Inflammatory macrophage treated with lipopolysaccharide for 1 hour (primary cell): ENCODE measurements at regions not wholly inside any gene's neighbourhood (a gene's known extent, or its start where the extent isn't known, plus 50 kb on each side); places are given as distances from the start of the nearest gene placed in this dataset.
"Not testable (repeated sequence)": the region's sequence is repeated elsewhere in the genome, so short reads cannot be mapped to it uniquely, and the experiment has no call there.

Source experiments
- DNase-seq, 2 donors: peaks; one replicate each; pipeline ENCODE4 v3.0.0-alpha.2; 2020 to 2022

DNA sequence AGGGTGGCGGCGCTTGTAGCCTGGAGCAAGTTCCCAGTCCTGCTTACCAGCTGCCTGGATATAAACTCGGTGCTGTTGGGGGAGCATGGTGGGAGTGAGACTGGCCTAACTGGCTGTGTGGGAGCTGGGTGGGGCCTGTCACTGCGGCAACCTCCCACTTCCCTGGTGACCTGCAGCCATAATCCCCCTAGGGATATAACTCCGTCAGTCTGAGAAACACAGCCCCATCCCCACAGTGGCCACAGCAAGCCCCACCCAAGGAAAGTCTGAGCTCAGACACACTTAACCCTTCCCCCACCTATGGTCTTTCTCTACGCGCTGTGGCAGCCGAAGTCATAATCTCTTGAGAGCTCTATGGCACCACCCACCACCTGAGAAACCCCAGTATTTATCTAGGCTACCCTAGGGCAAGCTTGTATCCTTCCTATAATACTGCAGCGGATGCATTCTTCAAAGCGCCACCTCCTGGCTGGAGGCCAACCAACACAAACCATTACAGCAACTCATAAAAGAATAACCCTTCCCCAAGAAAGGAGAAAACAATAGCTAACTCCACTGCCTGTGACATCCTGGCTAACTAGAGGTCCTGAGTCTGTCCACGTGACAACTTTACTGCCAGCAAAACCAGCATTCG lies 57.4 kb downstream of the ZNF648 start:
- DNase-seq: no peak

DNA sequence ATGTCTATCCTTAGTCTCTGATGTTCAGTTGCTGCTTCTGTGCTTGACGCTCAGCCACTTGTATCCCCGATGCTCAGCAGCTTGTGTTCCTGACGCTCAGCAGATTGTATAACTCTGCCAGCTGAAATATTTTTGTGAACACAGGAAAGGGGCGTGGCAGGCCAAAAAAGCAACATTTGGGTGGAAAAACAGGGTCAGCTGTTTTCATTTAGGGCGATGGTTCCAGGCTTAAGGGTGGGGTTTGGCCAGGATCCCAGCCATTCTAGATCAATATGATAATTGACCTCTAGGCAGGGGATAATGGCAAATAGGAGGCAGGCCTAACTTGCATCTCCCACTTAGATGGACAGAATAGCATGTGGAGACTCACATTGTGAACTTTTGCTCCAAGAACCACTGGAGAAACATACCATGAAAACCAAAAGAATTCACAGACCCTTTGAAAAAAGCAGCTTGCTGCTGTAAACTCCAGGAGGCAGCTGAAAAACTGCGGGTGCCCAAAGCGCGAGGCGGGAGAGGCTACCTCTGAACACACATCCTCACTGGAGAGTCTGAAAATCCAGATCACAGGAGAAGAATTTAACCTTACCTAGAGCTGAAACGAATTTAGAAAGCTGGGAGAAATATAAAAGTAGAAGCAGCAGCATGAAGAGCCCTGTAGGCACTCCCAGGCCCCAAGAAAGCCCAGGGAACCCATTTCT lies 58.3 kb downstream of the ZNF648 start:
- no peak for DNase-seq

DNA sequence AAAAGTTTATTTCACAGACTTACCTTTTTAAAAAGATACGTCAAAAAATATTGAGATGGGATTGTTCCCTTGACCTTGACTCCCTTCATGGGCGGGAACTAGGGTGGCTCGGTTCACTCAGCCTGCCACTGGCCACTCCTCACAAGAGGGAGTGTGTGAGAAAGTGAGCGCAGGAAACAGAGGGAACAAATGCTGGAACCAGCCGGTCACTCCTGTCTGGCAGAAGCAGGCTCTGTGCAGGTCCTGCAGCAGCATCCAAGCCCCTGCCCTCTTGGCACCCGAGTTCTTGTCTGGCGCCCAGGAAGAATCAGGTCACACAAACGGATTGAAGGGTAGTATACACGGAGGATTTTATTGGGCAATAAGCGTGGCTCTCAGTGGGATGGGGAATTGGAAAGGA lies 58.9 kb downstream of the ZNF648 start:
- DNase-seq: no peak

DNA sequence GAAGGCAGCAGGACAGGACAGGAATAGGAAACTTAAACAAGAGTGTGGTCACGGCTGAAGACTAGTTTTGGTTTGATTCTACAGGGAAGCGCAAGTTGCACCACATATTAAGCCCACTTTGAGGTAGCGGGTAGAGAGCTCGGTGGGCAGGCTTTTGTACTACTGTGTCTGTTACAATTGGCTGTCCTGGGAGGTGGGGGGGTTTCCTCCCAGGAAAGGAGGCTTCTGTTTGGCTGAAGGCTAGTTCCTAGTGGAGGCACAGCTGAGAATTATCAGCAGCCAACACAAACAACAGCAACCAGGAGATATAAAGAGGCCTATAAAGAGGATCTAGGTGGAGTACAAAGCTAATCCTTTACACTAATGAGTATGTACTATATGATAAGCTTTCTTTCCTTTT lies 62.7 kb downstream of the ZNF648 start:
- no peak for DNase-seq

DNA sequence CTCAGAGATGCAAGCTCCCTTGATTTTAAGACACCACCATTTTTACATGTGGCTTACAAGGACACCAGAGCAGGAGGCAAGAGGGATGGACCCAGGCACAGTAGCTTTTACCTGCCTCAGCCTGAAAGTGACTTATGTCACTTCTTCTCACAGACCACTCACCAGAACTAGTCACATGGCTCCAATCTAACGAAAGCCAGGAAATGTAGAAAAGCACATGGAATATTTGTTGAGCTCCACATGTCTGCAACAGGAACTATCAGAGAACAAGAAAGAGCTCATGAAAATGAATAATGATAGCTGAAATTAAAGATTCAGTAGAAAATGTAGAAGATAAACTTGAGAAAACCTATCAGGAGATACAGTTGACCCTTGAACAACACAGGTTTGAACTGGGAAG lies 69.4 kb downstream of the ZNF648 start:
- no peak for DNase-seq

DNA sequence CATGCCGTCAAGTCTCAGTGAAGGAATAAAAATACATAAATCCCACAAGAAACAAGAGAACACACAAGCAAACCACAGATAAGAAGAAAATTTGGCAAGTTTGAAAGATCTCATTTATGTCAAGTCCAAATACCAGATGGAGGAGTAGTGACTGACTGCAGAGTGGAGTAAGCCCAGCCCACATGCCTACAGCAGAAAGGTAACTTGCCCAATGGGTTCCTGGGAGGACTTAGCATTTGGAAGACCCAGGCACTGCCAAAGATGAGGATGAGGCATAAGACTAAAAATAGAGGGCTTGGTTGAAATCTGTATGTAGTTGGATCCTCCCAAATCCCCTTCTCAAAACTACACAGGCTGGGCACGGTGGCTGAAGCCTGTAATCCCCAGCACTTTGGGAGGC lies 70.8 kb downstream of the ZNF648 start:
- DNase-seq: no peak

DNA sequence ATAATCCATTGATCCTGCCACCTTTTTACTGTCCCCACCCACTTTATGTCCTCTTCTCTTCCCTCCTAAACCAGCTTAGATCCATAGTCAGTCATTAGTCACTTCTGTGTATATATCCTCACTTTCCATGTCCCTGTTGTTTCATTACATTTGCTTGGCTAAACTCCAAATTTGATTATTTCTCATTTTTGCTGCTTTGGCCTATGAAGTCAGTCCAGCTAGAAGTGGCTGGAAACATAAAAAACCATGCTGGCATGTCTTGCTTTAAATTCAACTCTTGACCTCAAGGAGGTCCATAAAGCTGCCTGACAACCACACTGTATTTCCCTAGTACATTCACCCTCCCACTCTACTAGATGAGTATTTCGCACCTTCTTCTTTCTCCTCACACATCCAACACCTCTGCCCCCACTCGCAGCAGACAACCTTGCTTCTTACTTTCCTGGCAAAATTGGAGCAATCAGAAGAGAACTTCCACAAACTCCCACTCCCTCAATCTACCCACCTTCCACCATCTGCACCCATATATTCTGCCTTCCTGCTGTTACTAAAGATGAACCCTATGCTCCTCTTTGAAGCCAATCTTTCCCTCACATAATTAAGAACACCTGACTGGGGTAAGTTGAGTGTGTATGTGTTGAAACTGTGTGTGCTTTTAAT lies 72.1 kb downstream of the ZNF648 start:
- no peak for DNase-seq

DNA sequence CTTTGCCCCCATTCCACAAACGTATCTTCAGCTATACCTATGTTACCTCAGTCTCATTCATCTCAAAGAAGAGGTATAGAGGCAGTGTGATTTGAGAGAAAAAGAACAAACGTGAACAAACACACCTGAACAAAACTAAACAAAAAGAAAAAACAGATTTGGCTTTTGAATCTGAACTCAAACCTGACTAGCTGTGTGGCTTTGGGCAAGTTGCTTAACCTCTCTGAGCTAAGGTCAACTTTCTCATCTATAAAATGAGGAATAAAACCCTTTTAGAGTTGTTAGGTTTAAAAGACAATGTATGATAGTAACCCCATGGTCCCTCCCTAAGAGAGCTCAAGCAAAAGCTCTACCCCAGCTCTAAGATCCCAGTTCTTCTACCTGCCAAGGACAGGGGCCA lies 73.5 kb downstream of the ZNF648 start:
- DNase-seq: no peak

DNA sequence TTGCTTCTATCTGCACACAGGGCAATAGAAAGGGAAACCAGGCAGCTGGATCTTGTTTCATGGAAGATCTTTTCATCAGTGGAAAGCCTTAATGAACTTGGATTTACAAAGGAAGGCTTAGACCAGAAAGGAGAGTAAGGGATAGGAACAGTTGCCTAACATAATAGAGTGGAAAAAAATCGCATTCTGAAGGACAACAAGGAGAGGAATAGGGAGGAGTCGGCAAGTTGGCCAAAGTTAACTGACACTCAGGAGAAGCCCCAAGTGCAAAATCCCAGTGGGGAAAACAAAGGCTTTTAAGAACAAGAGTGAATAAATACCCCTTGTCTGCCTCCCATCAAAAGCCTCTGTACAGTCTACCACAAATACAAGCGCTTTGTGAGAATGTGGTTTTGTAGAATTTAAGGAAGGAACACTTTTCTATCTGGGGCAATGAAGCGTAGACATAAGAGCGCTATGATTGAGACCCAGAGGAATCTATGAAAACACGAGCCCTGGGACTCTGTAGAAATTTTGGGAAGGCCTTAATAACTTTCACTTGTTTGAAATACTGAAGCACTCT lies 74.1 kb downstream of the ZNF648 start:
- no peak for DNase-seq

DNA sequence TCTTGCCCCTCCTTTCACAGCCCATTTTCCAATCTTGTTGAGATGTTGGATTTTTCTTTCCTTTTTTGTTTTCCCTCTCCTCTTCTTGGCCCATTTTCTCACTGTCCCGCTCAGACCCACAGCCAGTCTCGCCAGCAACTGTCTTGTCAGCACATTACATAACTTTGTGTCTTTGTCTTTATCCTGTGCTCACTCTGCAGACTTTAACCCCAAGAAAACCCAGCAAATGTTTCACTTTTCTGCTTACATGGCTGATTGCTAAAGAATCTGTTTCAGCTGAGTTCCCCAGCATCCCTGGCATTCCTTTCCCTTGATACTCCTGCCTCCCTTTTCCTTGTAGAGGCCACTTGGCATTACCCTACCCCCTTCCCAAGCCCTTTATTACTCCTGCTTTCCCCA lies 74.6 kb downstream of the ZNF648 start:
- DNase-seq: no peak

DNA sequence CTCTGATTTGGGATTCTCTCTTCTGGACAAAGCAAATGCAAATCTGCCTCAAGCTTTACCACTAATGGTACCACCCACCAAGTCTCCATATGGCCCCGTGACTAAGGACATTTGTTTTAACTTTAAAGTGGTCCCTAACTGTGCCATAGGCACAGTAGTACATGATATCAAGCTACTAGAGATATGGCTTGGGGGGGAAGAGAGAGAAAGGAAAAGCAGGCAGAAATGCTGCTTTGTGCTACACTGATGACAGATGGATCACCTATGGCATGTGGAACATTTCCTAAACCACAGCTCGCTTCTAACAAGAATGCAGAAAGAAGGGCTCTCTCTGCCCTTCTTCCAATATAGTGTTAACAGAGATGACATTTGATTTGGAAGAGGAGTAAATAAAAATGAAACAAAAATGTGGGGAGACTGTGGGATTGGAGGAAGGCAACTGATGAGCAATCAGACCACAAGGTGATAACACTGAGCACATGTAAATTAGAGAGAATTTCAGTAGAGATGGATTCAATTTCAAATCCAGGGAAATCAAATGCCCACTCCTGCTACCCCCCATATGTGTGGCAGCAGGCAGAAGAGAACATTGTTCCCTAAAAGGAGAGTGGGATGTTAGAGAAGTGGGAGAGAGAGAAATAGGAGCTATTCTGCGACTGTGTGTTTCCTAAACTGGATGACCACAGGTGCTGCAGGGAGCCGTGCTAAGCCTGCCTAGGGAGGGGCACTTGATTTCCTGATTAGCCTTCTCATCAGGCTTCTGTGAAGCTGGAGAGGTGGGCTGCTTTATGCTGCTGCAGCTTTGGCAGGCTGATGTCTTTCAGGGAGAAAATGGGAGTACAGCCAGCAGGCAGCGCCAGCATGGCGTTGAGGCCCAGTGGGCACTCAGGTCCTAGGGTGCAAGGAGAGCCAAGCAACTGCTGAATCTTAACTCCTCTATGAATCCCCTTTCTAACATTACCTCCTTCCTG lies 75.3 kb downstream of the ZNF648 start:
- no peak for DNase-seq

DNA sequence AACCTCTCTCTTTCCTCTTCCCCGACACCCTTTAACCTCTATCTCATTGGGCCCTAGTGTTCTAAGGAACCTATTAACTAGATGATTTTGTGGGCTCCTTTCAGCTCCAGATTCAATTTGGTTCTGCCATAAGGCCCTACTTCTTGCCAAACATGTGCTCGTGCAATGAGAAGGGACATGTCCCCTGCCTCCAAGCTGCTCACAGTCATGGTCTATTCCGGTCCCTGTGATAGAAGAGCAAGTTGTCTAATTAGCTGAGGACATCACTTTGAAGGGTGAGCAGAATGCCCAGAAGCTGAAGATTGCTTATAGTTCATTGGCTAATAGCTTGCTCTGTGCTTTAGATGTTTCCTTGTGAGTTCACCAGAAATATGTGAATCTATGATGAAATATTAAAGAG lies 76.2 kb downstream of the ZNF648 start:
- DNase-seq: no peak

DNA sequence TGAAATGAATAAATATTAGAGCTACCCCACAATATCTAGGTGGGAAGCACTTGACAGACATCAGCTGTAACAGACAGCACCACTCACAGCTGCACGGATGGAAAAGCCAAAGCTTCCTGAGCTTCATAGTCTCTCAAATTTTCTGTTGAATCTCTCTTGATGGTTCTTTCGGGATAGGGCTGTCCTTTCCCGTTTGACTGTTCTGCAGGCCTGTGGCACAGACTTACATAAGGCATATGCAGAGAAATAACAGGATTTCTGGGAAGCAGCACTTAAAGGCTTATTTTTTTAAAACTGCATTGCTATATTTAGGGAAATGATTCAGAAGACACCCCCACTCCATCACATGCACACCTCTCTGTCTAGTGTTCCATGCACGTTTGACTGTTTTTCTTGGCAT lies 77.5 kb downstream of the ZNF648 start:
- DNase-seq: no peak

DNA sequence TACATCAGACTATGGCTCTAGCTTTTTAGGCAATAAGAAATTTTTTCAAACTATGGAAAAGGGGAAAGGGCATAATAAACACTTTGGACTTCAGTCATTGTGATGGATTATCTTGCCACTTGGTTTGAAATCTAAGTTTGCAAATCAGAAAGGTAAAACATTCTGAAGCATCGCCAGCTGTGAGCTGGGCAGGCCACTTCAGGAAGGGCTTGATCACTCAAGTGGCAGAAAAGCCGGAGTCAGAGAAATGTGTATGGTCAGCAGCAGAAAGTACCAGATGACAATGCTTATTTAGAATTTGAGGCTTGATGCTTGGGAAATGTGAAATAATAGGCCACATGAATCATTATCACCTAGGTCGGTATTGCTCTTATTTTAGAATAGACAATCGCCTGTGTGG lies 79.7 kb downstream of the ZNF648 start:
- DNase-seq: no peak

DNA sequence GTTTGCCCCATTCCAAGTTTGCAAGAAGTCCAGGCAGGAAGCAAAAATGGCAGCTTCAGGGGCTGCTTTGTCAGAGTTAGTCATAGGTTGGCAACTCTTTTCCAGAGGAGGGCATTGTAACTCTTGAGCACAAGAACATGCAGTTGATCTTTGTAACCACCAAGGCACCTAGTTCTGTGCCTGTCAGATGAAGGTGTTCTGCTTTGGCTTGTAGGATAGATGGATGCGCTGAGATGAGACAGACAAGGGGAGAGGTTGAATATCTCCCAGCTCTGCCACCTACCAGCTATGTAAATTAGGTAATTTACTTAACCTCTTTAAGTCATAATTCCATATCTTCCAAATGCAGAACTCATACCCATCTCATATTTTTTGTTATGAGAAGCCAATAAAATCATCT lies 89.3 kb downstream of the ZNF648 start:
- no peak for DNase-seq

DNA sequence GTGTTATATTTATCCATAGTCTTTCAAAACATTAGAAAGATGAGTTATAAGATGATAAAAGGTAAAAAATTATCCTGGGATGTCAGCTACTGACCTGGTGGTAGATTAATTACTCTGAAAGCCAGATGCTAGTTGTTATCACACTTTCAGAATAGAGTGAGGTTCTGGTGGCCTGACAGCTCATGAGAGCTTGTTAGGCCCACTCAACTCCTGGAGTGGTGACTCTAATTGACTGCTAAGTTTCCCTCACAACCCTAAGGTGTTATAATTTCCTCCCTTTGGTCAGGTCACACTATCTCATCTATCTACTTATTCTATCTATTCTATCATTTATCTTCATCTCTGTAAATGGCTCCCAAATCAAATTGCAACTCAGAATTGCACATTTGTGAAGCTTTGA lies 90.1 kb downstream of the ZNF648 start:
- no peak for DNase-seq

DNA sequence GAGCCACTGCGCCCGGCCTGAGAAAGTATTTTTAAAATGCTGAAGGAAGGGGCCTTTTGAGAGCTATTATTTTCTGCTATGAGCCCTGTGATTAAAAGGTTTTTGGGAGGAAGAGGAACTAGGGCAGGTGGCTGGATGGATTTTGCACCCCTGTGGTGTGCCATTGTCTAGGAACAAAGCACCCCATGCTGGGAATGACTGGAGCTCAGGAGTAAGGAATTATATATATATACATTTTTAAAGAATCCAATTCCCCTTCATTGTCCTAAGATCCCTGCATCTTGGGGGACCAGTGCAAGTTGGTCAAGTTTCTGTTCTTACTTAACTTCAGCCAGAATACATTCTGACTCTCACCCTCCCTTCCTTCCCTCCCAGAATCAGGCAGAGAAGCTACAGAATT lies 91.6 kb downstream of the ZNF648 start:
- no peak for DNase-seq

DNA sequence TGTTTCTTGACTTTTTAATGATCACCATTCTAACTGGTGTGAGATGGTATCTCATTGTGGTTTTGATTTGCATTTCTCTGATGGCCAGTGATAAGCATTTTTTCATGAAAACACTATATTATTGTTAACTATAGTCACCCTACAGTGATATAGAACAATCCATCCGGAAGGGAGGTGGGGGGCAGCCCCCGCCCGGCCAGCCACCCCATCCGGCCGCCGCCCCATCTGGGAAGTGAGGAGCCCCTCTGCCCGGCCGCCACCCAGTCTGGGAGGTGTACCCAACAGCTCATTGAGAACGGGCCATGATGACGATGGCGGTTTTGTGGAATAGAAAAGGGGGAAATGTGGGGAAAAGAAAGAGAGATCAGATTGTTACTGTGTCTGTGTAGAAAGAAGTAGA lies 106.8 kb downstream of the ZNF648 start:
- not testable (repeated sequence) for DNase-seq

DNA sequence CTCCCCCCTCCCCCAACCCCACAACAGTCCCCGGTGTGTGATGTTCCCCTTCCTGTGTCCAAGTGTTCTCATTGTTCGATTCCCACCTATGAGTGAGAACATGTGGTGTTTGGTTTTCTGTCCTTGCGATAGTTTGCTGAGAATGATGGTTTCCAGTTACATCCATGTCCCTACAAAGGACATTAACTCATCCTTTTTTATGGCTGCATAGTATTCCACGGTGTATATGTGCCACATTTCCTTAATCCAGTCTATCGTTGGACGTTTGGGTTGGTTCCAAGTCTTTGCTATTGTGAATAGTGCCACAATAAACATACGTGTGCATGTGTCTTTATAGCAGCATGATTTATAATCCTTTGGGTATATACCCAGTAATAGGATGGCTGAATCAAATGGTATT lies 107.3 kb downstream of the ZNF648 start:
- not testable (repeated sequence) for DNase-seq

DNA sequence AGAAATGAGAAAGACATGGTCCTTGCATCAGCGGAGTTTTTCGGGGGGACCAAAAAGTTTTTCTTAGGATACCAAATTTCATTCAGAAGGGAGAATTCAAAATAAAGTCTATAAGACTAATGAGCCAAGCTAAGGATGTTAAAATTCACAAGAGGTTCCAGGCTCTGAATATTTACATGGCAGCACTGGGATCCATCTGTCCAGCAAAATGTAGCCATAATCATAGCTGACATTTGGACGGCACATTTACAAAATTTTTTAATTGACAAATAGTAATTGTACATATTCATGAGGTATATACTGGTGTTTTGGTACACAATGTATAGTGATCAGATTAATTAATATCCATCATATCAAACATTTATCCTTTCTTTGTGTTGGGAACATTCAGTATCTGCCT lies 107.9 kb downstream of the ZNF648 start:
- DNase-seq: no peak

DNA sequence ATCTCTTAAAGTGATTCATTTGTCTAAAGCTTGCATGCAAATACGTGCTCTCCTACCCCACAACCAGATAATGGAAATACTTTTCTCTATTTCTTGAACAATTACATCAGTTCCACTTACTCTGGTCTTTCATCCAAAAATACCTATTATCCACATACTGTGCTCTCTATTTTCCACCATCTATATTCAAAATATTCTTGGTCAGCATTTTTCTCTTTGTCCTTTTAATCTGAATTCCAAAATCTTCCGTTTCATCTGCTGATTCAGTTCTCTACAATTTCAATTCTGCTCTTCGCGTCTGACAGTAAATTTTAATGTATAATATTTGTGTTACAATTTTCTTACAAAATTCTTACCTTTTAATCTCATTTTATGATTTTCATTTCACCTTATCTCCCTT lies 110.3 kb downstream of the ZNF648 start:
- DNase-seq: no peak

DNA sequence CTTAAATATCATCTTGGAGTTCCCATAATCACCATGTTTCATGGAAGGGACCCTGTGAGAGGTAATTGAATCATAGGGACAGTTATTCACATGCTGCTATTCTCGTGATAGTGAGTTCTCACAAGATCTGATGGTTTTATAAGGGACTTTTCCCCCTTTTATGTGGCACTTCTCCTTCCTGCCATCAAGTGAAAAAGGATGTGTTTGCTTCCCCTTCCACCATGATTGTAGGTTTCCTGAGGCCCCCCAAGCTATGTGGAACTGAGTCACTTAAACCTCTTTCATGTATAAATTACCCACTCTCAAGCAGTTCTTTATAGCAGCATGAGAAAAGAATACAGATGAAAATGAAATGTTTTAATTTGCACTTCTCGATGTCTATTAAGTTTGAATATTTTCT lies 112.0 kb downstream of the ZNF648 start:
- DNase-seq: no peak

DNA sequence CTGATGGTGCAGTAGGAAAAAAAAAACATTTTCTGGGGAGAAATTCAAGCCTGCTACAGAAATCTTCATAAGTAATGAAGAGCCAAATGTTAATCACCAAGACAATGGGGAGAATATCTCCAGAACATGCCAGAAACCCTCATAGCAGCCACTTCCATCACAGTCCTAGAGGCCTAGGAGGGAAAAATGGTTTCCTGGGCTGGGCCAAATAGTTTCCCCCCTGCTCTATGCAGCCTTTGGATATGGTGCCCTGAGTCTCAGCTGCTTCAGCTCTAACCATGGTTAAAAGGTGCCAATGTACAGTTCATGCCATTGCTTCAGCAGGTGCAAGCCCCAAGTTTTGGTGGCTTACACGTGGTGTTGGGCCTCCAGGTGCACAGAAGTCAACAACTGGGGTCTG lies 113.1 kb downstream of the ZNF648 start:
- DNase-seq: no peak
